B cell (primary cell): ENCODE measurements at regions not wholly inside any gene's neighbourhood (a gene's known extent, or its start where the extent isn't known, plus 50 kb on each side); places are given as distances from the start of the nearest gene placed in this dataset.
"Not testable (repeated sequence)": the region's sequence is repeated elsewhere in the genome, so short reads cannot be mapped to it uniquely, and the experiment has no call there.

Experiments
- ATAC-seq: fragments of 200-7000 bp; cut with Tn5 transposase; one replicate; pipeline ENCODE4 v1.10.0; 2021; ENCODE audit warnings: low read depth, mild to moderate bottlenecking, moderate number of reproducible peaks, moderate library complexity
- CTCF ChIA-PET: fragments of 350-600 bp; sonication (Branson Sonifier 250); formaldehyde crosslinking; loops from one replicate; lab custom pipeline; 2021; ENCODE audit warnings: antibody characterized with exemption, inconsistent platforms; lab: Charles Lee
- POLR2A ChIA-PET: fragments of 350-600 bp; sonication (Branson Sonifier 250); formaldehyde crosslinking; loops from one replicate; lab custom pipeline; 2021; ENCODE audit warnings: antibody characterized with exemption; lab: Charles Lee
- DNase-seq: peaks from one replicate; pipeline ENCODE4 v3.0.0; 2013
- H2AFZ ChIP-seq: 2 replicates; pipeline ENCODE4 v1.6.1; 2012; ENCODE audit warnings: mild to moderate bottlenecking, low read depth, low read length; ENCODE audit not compliant: insufficient read depth, poor library complexity, severe bottlenecking
- H3K27ac ChIP-seq, 2 donors: 1 replicate in 1 of 2; 2 replicates in 1 of 2; pipeline ENCODE4 v1.5.1; 2012 to 2013; ENCODE audit warnings: low read length in 2 of 2, mild to moderate bottlenecking in 2 of 2, moderate library complexity in 1 of 2
- H3K27me3 ChIP-seq, 4 experiments: fragments of 200-600 bp in 1 of 4; sonication (generic) in 1 of 4; replicated peaks in 1 of 4; 1 replicate in 2 of 4; 2 replicates in 2 of 4; pipeline versions ENCODE4 v1.6.1 to v1.7.0; 2013 to 2016; ENCODE audit warnings: low read length in 3 of 4, mild to moderate bottlenecking in 2 of 4, mixed read lengths in 1 of 4, moderate library complexity in 1 of 4; ENCODE audit not compliant: insufficient read depth in 4 of 4, control insufficient read depth in 3 of 4; ENCODE audit errors: control extremely low read depth in 1 of 4
- H3K36me3 ChIP-seq, 2 experiments: replicated peaks in 1 of 2; 1 replicate in 1 of 2; 2 replicates in 1 of 2; pipeline versions ENCODE4 v1.6.1 to v1.7.1; 2013; ENCODE audit warnings: low read length in 1 of 2; ENCODE audit not compliant: insufficient read depth in 2 of 2, control insufficient read depth in 1 of 2; ENCODE audit errors: control extremely low read depth in 1 of 2, extremely low read depth in 1 of 2
- H3K4me1 ChIP-seq, 2 donors: fragments of 200-600 bp in 1 of 2; sonication (generic) in 1 of 2; 1 replicate in 1 of 2; 2 replicates in 1 of 2; pipeline versions ENCODE4 v1.5.1 to v1.6.1; 2013 to 2017; ENCODE audit warnings: low read length in 2 of 2; ENCODE audit not compliant: control insufficient read depth in 2 of 2, insufficient read depth in 2 of 2
- H3K4me2 ChIP-seq: replicated peaks from 2 replicates; pipeline ENCODE3; 2012; ENCODE audit warnings: mild to moderate bottlenecking, low read depth, low read length; ENCODE audit not compliant: poor library complexity, severe bottlenecking
- H3K4me3 ChIP-seq, 5 experiments: fragments of 200-600 bp in 1 of 5; sonication (generic) in 1 of 5; 1 replicate in 3 of 5; 2 replicates in 2 of 5; pipeline versions ENCODE4 v1.5.1 to v1.7.0; 2011 to 2016; ENCODE audit warnings: low read length in 4 of 5, mild to moderate bottlenecking in 4 of 5, low read depth in 2 of 5, control low read depth in 1 of 5, moderate library complexity in 1 of 5; ENCODE audit not compliant: insufficient read depth in 1 of 5; ENCODE audit errors: control extremely low read depth in 1 of 5, extremely low read depth in 1 of 5
- H3K79me2 ChIP-seq: fragments of 200-600 bp; sonication (generic); one replicate; pipeline ENCODE4 v1.6.0; 2016; ENCODE audit warnings: low read length; ENCODE audit not compliant: control insufficient read depth, insufficient read depth
- H3K9ac ChIP-seq: fragments of 200-600 bp; sonication (generic); 2 replicates; pipeline ENCODE4 v1.6.1; 2017; ENCODE audit warnings: mild to moderate bottlenecking, low read length, moderate library complexity
- H3K9me3 ChIP-seq, 3 donors: one replicate each; pipeline versions ENCODE4 v1.6.1 to v1.7.1; 2013; ENCODE audit warnings: low read length in 2 of 3; ENCODE audit not compliant: control insufficient read depth in 2 of 3, insufficient read depth in 1 of 3; ENCODE audit errors: control extremely low read depth in 1 of 3
- H4K20me1 ChIP-seq: 2 replicates; pipeline ENCODE4 v1.6.0; 2012; ENCODE audit warnings: mild to moderate bottlenecking, low read length; ENCODE audit not compliant: insufficient read depth, control insufficient read depth, poor library complexity, severe bottlenecking
- H3K27ac Mint-ChIP-seq: one replicate; pipeline ENCODE4 v1.8.0; 2021; ENCODE audit warnings: mixed read lengths
- H3K27me3 Mint-ChIP-seq: one replicate; pipeline ENCODE4 v1.8.0; 2021; ENCODE audit warnings: mixed read lengths
- H3K4me1 Mint-ChIP-seq: one replicate; pipeline ENCODE4 v1.8.0; 2021; ENCODE audit warnings: mixed read lengths
- H3K4me3 Mint-ChIP-seq: one replicate; pipeline ENCODE4 v1.8.0; 2021; ENCODE audit warnings: mixed read lengths
- H3K9me3 Mint-ChIP-seq: one replicate; pipeline ENCODE4 v1.8.0; 2022; ENCODE audit warnings: mixed read lengths; ENCODE audit not compliant: insufficient read depth
- EZH2 ChIP-seq: IDR thresholded peaks from 2 replicates; pipeline ENCODE4 v1.6.1; 2012; ENCODE audit warnings: borderline replicate concordance, low read depth, mild to moderate bottlenecking, moderate library complexity, low read length; ENCODE audit not compliant: insufficient read depth, poor library complexity, severe bottlenecking
- WGBS: methylation state at CpG from one replicate; pipeline ENCODE4 v1.1.5; 2013; ENCODE audit warnings: missing lambda C conversion rate; ENCODE audit not compliant: insufficient coverage; 5-methylcytosine and 5-hydroxymethylcytosine counted together
- intact Hi-C: fragments of 100-400 bp; cut with micrococcal nuclease; formaldehyde crosslinking; loops from one replicate; pipeline ENCODE4 v1.10.0; 2022
- TF ChIP-seq, protein P1 (sequence below): fragments of 200-600 bp; IDR thresholded peaks from one replicate; pipeline ENCODE4 v1.8.0; 2022; ENCODE audit warnings: antibody characterized with exemption, mild to moderate bottlenecking

- H3K36me3 ChIP-seq = no peaks in the 10 kb centered on the region
- POLR2A ChIA-PET = no interaction called here
- H3K27ac Mint-ChIP-seq = no peak overlapping the region
- intact Hi-C loops = no loop called here
- no peak overlapping the region for H3K4me2 ChIP-seq
- H3K27me3 ChIP-seq = peaks cover 0 to 4% (median 0%) of the 10 kb centered on the region in 4 experiments
- CTCF ChIA-PET = no interaction called here
- H3K9me3 ChIP-seq = no peaks in the 10 kb centered on the region
- H3K9me3 Mint-ChIP-seq = peaks cover 2% of the 10 kb centered on the region
- no peak overlapping the region for H3K4me3 ChIP-seq
- 96% methylated on average over 2 of the region's 2 CpGs for WGBS
- no peak for ATAC-seq
- H3K4me3 Mint-ChIP-seq = no peak overlapping the region
- DNase-seq = no peak
- H3K4me1 ChIP-seq = no peaks in the 10 kb centered on the region
- no peak overlapping the region for H2AFZ ChIP-seq
- no peaks in the 10 kb centered on the region for H3K4me1 Mint-ChIP-seq
- no peak overlapping the region for H3K27ac ChIP-seq
- no peaks in the 10 kb centered on the region for H4K20me1 ChIP-seq
- no peak overlapping the region for H3K9ac ChIP-seq
- H3K79me2 ChIP-seq = no peaks in the 10 kb centered on the region
- TF ChIP-seq EZH2 = no peak
- TF ChIP-seq, protein P1, sequence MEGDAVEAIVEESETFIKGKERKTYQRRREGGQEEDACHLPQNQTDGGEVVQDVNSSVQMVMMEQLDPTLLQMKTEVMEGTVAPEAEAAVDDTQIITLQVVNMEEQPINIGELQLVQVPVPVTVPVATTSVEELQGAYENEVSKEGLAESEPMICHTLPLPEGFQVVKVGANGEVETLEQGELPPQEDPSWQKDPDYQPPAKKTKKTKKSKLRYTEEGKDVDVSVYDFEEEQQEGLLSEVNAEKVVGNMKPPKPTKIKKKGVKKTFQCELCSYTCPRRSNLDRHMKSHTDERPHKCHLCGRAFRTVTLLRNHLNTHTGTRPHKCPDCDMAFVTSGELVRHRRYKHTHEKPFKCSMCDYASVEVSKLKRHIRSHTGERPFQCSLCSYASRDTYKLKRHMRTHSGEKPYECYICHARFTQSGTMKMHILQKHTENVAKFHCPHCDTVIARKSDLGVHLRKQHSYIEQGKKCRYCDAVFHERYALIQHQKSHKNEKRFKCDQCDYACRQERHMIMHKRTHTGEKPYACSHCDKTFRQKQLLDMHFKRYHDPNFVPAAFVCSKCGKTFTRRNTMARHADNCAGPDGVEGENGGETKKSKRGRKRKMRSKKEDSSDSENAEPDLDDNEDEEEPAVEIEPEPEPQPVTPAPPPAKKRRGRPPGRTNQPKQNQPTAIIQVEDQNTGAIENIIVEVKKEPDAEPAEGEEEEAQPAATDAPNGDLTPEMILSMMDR = no peak
- peaks cover 49% of the 10 kb centered on the region for H3K27me3 Mint-ChIP-seq
Measured at GRCh38 chr12:112686373-112686772, 105.2 kb upstream of the RPH3A start.

DNA sequence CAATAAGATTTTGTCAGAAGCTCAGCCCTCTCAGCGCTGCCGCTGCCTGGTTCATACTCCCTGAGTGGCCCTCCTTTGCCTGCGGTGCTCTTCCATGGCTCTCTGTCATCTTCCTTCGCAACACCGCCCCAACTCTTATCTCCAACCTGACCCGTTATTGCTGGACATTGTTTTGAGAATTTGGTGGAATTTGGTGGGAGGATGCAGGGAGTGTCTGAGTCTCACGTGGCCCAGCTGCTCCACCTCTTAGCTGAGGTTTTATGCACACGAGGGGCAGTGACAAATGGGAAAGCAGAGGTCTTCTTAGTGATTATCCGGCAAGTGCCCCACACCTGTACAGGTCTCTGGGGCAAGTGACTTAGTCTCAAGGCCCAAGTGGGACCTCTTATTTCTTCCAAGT lies 97.5 kb upstream of the RPH3A start:
- TF ChIP-seq, protein P1 = no peak
- no peak for TF ChIP-seq EZH2
- H3K9me3 ChIP-seq = no peaks in the 10 kb centered on the region
- H3K4me2 ChIP-seq = no peak overlapping the region
- DNase-seq (no peak), ATAC-seq (no peak)
- no peak overlapping the region for H2AFZ ChIP-seq
- Mint-ChIP-seq H3K27ac (no peak overlapping the region), H3K27me3 (peaks cover 14% of the 10 kb centered on the region), H3K4me1 (no peaks in the 10 kb centered on the region), H3K4me3 (no peak overlapping the region), H3K9me3 (no peaks in the 10 kb centered on the region)
- H4K20me1 ChIP-seq = no peaks in the 10 kb centered on the region
- no peaks in the 10 kb centered on the region for H3K36me3 ChIP-seq
- H3K27ac ChIP-seq = no peak overlapping the region
- 68% methylated on average over 5 of the region's 9 CpGs for WGBS
- no peak overlapping the region for H3K9ac ChIP-seq
- intact Hi-C loops = no loop called here
- H3K4me3 ChIP-seq = no peak overlapping the region
- ChIA-PET POLR2A (no interaction called here), CTCF (no interaction called here)
- H3K27me3 ChIP-seq = peaks cover 0 to under 1% (median 0%) of the 10 kb centered on the region in 4 experiments
- no peaks in the 10 kb centered on the region for H3K4me1 ChIP-seq
- H3K79me2 ChIP-seq = no peaks in the 10 kb centered on the region

- intact Hi-C loops, H3K4me3 ChIP-seq: not testable (repeated sequence)
- peaks cover 26% of the 10 kb centered on the region for H3K27me3 Mint-ChIP-seq
Measured at GRCh38 chr12:112697441-112697840, 94.1 kb upstream of the RPH3A start.

More at GRCh38 chr12:112697441-112697840, 94.1 kb upstream of the RPH3A start:
- CTCF ChIA-PET, H3K9ac ChIP-seq, H3K36me3 ChIP-seq, H3K79me2 ChIP-seq, H3K9me3 ChIP-seq, H3K27ac ChIP-seq, H3K4me2 ChIP-seq, H3K4me3 Mint-ChIP-seq, H3K9me3 Mint-ChIP-seq, H3K4me1 ChIP-seq, H3K27me3 ChIP-seq, H4K20me1 ChIP-seq, ATAC-seq, H2AFZ ChIP-seq, POLR2A ChIA-PET, H3K27ac Mint-ChIP-seq, H3K4me1 Mint-ChIP-seq, DNase-seq: not testable (repeated sequence)
- 80% methylated on average over 2 of the region's 7 CpGs for WGBS
